Urinary bladder (tissue), 3 donors: ENCODE measurements at regions not wholly inside any gene's neighbourhood (a gene's known extent, or its start where the extent isn't known, plus 50 kb on each side); places are given as distances from the start of the nearest gene placed in this dataset.

Experiments
- DNase-seq: peaks from one replicate; pipeline ENCODE4 v3.0.0-alpha.2; 2015; ENCODE audit errors: extremely low spot score
- H3K27ac ChIP-seq: one replicate; pipeline ENCODE4 v1.5.1; 2013; ENCODE audit warnings: low read depth, mild to moderate bottlenecking, moderate library complexity
- H3K36me3 ChIP-seq: one replicate; pipeline ENCODE4 v1.6.1; 2013; ENCODE audit warnings: mild to moderate bottlenecking, moderate library complexity; ENCODE audit not compliant: insufficient read depth
- H3K4me1 ChIP-seq: one replicate; pipeline ENCODE4 v1.6.1; 2013; ENCODE audit warnings: mild to moderate bottlenecking, moderate library complexity; ENCODE audit not compliant: insufficient read depth
- H3K4me3 ChIP-seq: one replicate; pipeline ENCODE4 v1.5.1; 2013; ENCODE audit warnings: low read depth, low read length
- WGBS: extraction: QIAGEN DNeasy Blood & Tissue Kit; methylation state at CpG from one replicate; pipeline ENCODE4 v1.1.7; 2013; 5-methylcytosine and 5-hydroxymethylcytosine counted together
- donor health status: healthy with polysubstance abuse.
- donor health status: healthy.

DNA sequence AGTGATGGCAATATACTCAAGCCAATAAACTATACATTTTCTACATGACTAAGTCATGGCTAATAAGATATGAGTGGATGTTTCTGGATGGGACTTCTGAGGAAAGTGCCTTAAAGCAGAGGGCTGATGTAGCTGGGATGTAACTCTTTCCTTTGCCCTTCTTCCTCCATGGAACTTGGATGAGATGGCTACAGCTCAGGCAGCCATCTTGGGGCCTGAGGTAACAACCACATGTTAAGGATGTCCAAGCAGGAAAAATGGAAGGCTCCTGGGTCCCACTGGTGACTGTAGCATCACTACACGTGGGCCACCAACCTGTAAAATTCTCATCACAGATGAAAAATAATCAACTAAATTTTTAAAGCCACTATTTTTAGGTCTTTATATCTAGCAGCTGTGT lies 54.4 kb upstream of the GRIP1 start:
- no peaks in the 10 kb centered on the region for H3K36me3 ChIP-seq
- 65% methylated on average over 1 of the region's 1 CpG for WGBS
- no peak overlapping the region for H3K27ac ChIP-seq
- no peaks in the 10 kb centered on the region for H3K4me1 ChIP-seq
- DNase-seq = no peak
- no peak overlapping the region for H3K4me3 ChIP-seq

DNA sequence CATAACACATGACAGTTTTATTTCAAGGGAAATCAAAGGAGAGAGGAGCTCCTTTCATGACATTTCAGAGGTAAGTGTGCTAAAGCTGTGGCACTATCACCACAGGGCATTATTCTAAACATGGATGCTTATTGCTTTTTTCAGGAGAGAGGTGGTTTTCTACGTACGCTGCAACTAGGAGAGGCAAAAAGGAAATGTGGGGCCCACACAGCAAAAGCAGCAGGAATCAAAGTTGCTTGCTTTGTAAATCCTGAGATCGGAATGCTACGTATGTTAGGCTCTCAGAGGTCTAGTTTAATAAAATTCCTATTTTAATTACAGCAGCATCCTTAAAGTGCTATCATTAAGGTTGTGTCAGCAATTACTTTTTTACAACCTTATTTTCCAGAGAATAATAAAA lies 55.0 kb upstream of the GRIP1 start:
- Histone ChIP-seq H3K27ac (no peak overlapping the region), H3K4me3 (no peak overlapping the region), H3K4me1 (no peaks in the 10 kb centered on the region), H3K36me3 (no peaks in the 10 kb centered on the region)
- WGBS = 67% methylated on average over 4 of the region's 4 CpGs
- no peak for DNase-seq

DNA sequence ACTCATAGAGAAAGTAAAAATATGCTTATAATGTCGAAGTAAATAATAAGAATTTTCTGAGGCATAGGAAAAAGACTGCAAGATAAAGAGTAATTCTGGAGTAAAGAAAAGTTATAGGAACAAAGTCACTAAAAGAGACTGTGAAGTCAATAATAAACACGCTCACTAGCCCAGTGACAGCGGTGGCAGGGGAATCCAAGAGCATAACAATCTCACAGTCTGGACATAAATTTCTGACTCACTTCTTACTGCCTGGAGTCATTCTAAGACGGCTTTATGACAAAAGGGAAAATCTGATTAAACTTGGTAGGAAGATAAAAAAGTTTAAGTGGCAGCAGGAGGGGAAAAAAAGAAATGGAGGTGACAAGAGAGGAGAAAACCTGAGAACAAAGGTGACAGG lies 56.4 kb upstream of the GRIP1 start:
- DNase-seq = no peak
- 79% methylated on average over 4 of the region's 4 CpGs for WGBS
- Histone ChIP-seq H3K36me3 (no peaks in the 10 kb centered on the region), H3K4me1 (no peaks in the 10 kb centered on the region), H3K4me3 (no peak overlapping the region), H3K27ac (no peak overlapping the region)

DNA sequence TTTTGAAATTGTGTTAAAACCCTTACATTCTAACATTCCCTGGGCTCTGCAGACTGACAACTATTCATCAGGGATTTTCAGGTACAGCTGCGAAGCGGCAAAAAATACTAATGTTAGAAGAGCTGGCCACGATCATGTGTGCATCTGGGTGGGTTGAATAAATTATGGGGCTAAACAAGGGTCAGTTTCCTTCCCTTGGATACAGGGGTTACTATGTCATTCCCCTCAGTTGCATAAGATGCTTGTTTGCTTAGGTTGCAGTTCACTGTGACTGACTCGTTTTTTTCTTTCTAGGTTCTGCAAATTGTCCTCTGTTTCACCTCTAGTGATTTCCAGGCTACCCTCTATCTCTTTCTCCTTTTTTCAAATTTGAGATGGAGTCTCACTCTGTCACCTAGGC lies 58.1 kb upstream of the GRIP1 start:
- Histone ChIP-seq H3K27ac (no peak overlapping the region), H3K36me3 (no peaks in the 10 kb centered on the region), H3K4me3 (no peak overlapping the region), H3K4me1 (no peaks in the 10 kb centered on the region)
- no peak for DNase-seq
- WGBS = 87% methylated on average over 4 of the region's 4 CpGs

DNA sequence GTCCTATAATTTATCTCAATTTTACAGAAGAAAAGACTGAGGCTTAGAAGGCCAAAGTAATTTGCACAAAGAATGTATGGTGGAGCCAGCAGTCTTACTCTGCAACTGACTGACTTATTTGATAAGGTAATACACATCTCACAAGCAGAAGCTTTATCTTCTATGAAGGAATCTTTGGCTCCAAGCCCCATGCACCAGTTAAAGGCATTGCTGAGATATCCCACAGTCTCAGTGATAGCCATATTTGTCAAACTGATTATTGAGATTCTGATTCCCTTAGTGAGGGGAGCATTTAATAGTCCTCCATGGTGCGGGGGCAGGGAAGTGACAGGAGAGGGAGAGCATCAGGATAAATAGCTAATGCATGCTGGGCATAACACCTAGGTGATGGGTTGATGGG lies 60.4 kb upstream of the GRIP1 start:
- WGBS = 89% methylated on average over 1 of the region's 1 CpG
- no peak for DNase-seq
- Histone ChIP-seq H3K27ac (no peak overlapping the region), H3K4me3 (no peak overlapping the region), H3K36me3 (no peaks in the 10 kb centered on the region), H3K4me1 (no peaks in the 10 kb centered on the region)

DNA sequence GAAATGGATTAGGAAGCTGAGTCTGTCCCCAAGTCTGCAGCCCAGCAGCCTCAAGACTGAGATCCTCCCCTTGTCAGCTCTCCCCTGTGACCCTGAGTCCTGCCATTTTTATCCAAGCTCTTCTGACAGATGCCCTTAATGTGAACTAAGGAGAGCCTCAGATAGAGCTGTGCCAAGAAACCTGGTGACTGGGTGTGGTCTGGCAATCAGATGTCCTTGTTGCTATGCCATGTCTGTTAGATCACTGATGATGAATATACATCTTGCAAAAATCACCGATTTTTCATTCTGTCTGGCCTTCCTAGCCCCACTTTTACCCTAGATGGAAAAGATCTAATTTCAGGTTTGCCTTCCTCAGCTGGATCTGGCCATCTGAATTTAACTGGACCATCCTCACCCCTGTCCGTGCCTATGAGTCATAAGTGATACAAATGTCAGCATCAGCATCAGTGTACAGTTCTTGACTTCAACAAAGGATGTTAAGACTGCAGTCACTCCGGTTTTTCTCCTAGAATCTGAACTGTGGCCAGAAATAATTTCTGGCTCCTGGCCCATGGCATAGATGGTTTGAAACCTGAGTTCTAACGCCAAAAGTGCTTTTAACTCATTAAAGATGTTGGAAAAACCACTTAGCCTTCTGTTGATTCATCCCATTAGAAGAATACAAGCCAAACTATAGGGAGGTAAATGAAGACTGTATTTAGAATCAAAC lies 61.2 kb upstream of the GRIP1 start:
- Histone ChIP-seq H3K36me3 (no peaks in the 10 kb centered on the region), H3K4me3 (no peak overlapping the region), H3K27ac (no peak overlapping the region), H3K4me1 (no peaks in the 10 kb centered on the region)
- 47% methylated on average over 4 of the region's 4 CpGs for WGBS
- DNase-seq = peak; percentile 18

DNA sequence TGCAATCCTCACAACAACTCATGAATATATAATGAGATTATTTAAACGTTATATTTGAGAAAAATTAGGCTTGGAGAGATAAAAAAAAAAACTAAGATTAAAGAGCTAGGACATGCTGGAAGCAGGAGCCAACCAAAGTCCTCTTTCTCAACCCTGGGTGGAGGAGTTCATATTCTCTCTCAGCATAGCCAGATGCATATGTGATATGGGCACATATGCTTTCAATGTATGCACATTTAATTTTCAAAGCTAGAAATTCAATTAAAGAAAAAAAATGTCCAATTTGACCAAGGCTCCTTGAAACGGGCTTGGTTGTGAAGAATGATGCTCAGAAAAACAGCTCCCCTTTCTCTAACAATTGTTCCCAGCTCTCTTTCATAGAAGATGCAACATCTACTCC lies 61.9 kb upstream of the GRIP1 start:
- 81% methylated on average over 2 of the region's 2 CpGs for WGBS
- Histone ChIP-seq H3K4me3 (no peak overlapping the region), H3K4me1 (no peaks in the 10 kb centered on the region), H3K27ac (no peak overlapping the region), H3K36me3 (no peaks in the 10 kb centered on the region)
- no peak for DNase-seq

DNA sequence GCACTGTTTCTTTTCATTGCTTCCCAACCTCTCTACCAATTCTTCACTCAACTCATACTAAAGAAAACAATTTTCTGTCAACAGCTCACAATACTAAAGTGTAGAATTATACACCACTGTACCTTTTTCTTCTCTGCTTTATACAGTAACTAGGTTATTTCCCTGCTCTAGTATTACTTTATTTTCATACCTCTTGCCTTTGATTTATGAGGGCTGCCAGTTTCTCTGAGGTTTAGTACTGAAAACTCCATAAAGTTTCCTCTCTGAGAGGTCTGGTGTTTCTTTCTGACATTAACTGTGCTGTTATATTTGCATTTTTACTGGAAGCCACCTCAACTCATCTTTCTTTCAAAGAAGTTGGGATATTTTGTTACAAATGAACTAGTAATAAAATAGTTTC lies 63.0 kb upstream of the GRIP1 start:
- Histone ChIP-seq H3K4me3 (no peak overlapping the region), H3K27ac (no peak overlapping the region)
- DNase-seq = no peak

DNA sequence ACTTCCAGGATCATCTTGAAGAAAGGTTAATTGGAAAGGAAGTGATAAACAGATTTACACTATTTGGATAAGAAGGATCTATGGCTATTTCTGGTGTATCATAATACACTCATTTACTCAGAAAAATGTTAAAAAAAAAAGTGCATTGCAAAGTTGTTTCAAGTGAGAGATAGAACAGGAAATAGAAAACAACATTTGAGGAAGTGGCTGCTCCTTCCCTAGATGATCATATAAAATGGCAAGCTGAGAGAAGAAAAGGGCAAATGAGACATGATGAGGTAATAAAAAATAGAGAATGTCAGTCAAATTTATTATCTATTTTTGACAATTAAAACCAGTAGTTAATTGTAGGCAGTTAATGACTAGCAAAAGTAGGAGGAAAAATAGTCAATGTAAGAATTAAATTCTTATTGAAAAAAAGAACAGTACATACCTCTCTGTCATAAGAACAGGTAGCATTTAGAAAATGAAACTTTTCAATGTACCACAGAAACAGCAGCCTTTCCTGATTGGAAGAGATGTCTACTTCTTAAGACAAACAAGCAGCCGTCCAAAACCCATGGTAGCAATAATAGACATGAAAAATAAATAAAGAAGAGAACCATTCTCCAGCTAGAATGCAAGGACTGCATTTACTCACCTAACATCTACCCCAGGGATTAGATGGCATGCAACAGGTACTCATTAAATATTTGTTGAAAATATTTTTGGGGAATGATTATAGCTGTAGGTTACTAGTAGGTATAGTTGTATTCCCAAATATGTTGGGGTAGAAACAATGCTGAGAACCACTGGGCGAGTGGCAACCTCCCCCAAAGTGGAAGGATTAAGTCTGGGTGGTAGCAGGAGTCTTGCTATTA lies 63.9 kb upstream of the GRIP1 start:
- no peaks in the 10 kb centered on the region for H3K4me1 ChIP-seq
- no peaks in the 10 kb centered on the region for H3K36me3 ChIP-seq
- no peak overlapping the region for H3K27ac ChIP-seq
- no peak for DNase-seq
- 91% methylated on average over 2 of the region's 2 CpGs for WGBS
- no peak overlapping the region for H3K4me3 ChIP-seq

More for the DNA sequence above, 63.0 kb upstream of the GRIP1 start:
- Histone ChIP-seq H3K36me3 (no peaks in the 10 kb centered on the region), H3K4me1 (no peaks in the 10 kb centered on the region)

DNA sequence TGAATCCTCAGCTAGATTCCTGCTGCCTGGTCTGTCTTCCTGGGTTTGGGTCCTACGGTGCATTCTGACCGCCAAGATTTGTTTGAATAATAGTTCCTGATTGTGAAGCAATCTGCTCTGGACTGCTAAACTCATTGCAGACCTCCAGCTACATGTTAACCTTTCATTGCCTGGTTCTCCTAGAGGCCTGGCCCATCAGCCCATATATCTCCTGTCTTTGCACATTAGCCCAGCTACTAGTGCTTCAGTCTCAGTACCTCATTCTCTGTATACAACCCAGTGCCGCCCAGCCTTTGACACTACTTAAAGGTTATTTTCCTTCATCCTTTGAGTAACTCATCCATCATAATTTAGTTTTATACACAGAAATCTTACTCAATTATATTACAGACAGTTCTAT lies 65.6 kb upstream of the GRIP1 start:
- WGBS = 57% methylated on average over 3 of the region's 3 CpGs
- H3K27ac ChIP-seq = no peak overlapping the region
- DNase-seq = no peak
- no peaks in the 10 kb centered on the region for H3K4me1 ChIP-seq
- H3K4me3 ChIP-seq = no peak overlapping the region
- H3K36me3 ChIP-seq = no peaks in the 10 kb centered on the region

DNA sequence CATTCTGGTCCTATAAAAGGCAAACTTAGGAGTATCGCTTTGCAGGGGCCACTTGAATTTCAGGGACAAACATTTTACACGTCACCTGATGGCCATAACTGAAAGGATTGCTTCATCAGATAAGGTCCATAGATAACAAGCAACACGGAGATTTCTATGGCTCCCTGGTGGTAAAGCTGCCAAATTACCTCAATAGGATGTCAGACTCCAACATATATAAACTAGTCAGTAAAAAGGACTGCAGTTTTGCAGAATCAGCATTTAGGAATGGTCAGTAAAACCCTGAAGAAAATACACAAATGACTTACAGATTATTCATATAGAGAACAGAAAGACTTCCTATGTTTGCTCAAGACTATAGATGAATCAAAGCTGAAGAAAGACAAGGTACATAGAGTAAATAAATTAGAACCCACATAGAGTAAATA lies 66.1 kb upstream of the GRIP1 start:
- Histone ChIP-seq H3K36me3 (no peaks in the 10 kb centered on the region), H3K4me1 (no peaks in the 10 kb centered on the region), H3K27ac (no peak overlapping the region), H3K4me3 (no peak overlapping the region)
- 49% methylated on average over 3 of the region's 3 CpGs for WGBS
- no peak for DNase-seq

DNA sequence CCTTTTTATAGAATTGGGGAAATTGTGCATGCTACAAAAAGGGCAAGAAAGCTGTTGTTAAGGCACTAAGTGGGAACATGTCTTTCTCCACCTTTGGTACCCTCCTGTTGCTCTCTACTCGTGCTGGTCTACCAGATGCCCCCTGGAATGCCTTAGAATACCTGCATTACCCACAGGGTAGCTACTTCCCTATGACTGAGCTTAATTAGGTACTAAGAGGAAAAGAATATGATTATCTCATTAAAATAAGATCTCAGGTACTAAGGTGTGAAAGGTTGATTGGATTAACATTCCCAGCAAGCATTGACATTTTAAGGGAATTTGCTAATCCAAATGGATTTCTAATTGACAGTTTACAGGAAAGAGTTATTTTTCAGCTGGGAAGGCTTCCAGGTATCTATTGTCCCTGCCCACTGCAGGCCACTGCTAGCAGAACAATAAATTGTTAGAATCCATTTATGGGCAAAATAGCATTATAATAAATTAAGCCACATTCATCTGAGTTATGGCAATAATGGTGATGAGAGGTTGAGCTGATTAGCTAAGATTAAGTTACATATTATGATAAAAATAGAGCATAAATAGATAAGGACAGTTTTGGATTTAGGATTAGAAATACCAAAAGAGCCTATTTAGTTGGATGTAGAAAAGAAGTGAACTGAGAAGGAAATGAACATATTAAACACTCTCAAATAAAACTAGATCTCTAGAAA lies 67.8 kb upstream of the GRIP1 start:
- no peak for DNase-seq
- no peaks in the 10 kb centered on the region for H3K36me3 ChIP-seq
- 72% methylated on average over 1 of the region's 1 CpG for WGBS
- no peaks in the 10 kb centered on the region for H3K4me1 ChIP-seq
- H3K4me3 ChIP-seq = no peak overlapping the region
- no peak overlapping the region for H3K27ac ChIP-seq

DNA sequence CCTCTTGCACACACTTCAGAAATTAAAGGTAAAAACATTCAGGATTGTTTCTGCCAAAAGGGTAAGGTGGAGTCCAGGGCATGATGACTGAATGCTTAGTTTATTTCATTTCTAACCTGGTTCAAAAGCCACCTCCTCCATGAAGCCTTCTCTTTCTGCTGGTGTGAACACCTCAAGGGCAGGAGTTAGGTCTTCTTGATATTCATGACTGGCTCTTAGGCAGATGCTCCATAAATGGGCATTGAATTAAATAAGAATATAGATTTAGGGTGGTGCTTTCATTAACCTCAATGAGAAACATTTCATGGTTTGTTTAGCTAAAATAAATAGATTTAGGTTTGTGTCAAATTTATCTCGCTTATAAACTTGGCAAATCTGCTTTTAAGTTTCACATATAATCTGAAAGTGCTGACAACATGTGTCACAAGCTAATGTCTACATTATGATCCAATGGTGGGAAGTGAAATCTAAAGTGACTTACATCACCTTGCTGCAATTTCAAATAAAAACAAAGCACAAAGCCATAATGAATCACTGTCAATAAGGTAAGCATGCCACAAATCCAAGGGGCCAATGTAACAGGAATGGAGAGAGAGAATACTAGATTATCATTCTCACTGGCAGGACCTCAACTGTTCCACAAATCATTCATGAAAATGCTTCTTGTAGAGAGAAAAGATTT lies 72.7 kb upstream of the GRIP1 start:
- Histone ChIP-seq H3K4me3 (no peak overlapping the region), H3K27ac (no peak overlapping the region), H3K4me1 (no peaks in the 10 kb centered on the region), H3K36me3 (no peaks in the 10 kb centered on the region)
- DNase-seq = no peak
- 47% methylated on average over 1 of the region's 1 CpG for WGBS
